ENCODE measurements at regions not wholly inside any gene's neighbourhood (a gene's known extent, or its start where the extent isn't known, plus 50 kb on each side); places are given as distances from the start of the nearest gene placed in this dataset.
A peak's percentile ranks its signal among the peaks of the same experiment; 100 is the strongest.

DNA sequence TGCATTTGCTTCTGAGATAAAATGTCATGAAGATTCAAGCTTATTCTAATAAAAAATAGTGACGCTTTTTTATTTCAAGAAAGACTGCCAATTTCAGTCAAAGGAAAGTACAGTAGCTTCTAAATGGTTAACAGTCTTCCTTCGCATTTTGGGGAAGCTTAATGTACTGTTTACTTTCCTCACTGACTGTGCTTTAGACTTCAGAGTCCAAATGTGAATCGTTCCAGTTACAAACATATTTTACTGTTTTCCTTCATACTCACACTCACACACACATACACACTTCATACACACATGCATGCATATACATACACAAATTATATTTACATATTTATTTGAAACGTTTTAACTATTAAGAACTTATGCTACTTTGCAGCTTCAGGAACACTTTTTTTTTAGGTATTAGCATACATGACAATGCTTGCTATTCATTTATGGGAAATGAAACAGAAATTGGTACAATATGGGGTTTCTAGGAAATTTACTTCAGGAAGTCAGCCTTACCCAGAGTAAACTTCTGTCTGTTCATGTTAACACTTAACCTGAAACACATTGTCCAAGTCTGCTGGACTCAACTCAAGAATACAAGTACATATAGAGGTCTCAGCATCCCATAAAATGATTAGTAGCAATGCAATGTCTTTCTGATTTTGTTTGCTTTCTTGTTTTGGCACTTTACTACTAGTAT is 145.4 kb downstream of the RPS12 start:
- Histone ChIP-seq H3K9me3 (replicated peaks; ENCODE audit: control insufficient read depth, low read depth, low read length) (no peaks in the 10 kb centered on the region), H3K27me3 (ENCODE audit: control insufficient read depth, insufficient read depth, low read length) (no peaks in the 10 kb centered on the region), H3K4me3 (ENCODE audit: low read length) (no peak overlapping the region), H3K27ac (ENCODE audit: low read length) (no peak overlapping the region), H3K36me3 (ENCODE audit: control insufficient read depth, insufficient read depth, low read length) (no peaks in the 10 kb centered on the region), H3K4me1 (ENCODE audit: control insufficient read depth, insufficient read depth, low read length) (peaks cover 12% of the 10 kb centered on the region)
- DNase-seq, result peak; percentile 49
- no CpG with 5 or more reads among the region's 4 CpGs for WGBS (ENCODE audit: insufficient coverage)

DNA sequence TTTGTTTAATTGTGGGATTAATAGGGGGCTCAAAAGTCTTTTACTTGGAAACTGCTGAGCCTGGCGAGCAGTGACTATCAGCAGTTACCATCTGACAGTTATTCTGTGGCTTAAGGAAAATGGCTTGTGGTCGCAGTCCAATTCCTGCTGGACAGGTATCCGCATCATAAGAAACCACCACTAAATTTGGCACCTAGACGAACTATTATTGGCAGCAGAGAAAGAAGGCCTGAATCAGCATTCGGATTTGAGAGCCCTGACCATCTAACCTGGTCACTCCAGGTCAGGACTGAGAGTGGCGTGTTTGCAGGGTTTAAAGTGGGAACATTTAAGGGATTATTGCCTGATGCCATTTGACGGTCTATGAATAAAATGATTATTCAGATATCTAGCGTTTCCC is 146.4 kb downstream of the RPS12 start:
- H3K9me3 ChIP-seq (replicated peaks; ENCODE audit: control insufficient read depth, low read depth, low read length), result no peaks in the 10 kb centered on the region
- H3K27ac ChIP-seq (ENCODE audit: low read length), result no peak overlapping the region
- WGBS (ENCODE audit: insufficient coverage), result 33% methylated on average over 2 of the region's 8 CpGs
- no peaks in the 10 kb centered on the region for H3K27me3 ChIP-seq (ENCODE audit: control insufficient read depth, insufficient read depth, low read length)
- no peak for DNase-seq
- H3K36me3 ChIP-seq (ENCODE audit: control insufficient read depth, insufficient read depth, low read length), result no peaks in the 10 kb centered on the region
- peaks cover 15% of the 10 kb centered on the region for H3K4me1 ChIP-seq (ENCODE audit: control insufficient read depth, insufficient read depth, low read length)
- H3K4me3 ChIP-seq (ENCODE audit: low read length), result no peak overlapping the region

DNA sequence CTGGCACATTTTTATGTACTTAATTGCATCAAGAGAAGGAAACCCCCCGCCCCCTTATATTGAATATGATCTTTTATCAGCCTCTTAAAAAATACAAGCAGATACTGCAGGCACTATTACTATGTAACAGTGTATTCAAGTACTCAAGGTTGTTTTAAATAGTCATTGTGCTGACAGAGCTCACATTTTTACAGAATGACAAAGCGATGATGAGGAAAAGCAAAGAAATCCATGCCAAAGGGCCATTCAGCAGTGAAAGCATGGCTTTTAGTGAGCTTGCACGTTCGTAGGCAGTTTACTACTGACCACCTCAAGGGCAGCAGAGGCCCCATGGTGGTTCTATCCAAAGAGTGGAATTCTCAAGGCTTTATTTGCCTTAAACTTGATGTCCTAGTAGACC is 146.8 kb downstream of the RPS12 start:
- Histone ChIP-seq H3K9me3 (replicated peaks; ENCODE audit: control insufficient read depth, low read depth, low read length) (no peaks in the 10 kb centered on the region), H3K4me3 (ENCODE audit: low read length) (no peak overlapping the region), H3K4me1 (ENCODE audit: control insufficient read depth, insufficient read depth, low read length) (peaks cover 15% of the 10 kb centered on the region), H3K27me3 (ENCODE audit: control insufficient read depth, insufficient read depth, low read length) (no peaks in the 10 kb centered on the region), H3K27ac (ENCODE audit: low read length) (no peak overlapping the region), H3K36me3 (ENCODE audit: control insufficient read depth, insufficient read depth, low read length) (no peaks in the 10 kb centered on the region)
- DNase-seq, result peak; percentile 55
- no CpG with 5 or more reads among the region's 4 CpGs for WGBS (ENCODE audit: insufficient coverage)

DNA sequence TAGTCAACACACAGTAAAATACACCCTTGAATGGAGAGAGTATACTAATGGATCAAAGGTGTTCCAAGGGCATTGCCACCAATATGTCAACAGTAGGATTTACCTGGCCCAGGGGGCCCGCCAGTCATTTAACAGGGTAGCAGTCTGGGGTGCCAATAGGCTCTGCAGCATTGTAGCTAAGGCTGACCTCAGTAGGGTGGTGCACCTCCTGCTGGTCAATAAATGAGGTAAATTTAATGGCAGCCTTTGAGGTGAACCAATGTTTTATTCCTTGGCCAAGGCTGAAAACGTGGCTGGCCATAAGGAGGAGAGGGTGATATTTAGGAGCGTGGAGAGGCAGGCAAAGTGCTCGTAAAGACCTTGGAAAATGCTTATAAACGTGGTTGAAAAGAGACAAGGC is 147.2 kb downstream of the RPS12 start:
- no peak for DNase-seq
- WGBS (ENCODE audit: insufficient coverage), result 70% methylated on average over 3 of the region's 5 CpGs
- Histone ChIP-seq H3K4me3 (ENCODE audit: low read length) (no peak overlapping the region), H3K27me3 (ENCODE audit: control insufficient read depth, insufficient read depth, low read length) (no peaks in the 10 kb centered on the region), H3K36me3 (ENCODE audit: control insufficient read depth, insufficient read depth, low read length) (no peaks in the 10 kb centered on the region), H3K9me3 (replicated peaks; ENCODE audit: control insufficient read depth, low read depth, low read length) (no peaks in the 10 kb centered on the region), H3K4me1 (ENCODE audit: control insufficient read depth, insufficient read depth, low read length) (peaks cover 15% of the 10 kb centered on the region), H3K27ac (ENCODE audit: low read length) (no peak overlapping the region)

DNA sequence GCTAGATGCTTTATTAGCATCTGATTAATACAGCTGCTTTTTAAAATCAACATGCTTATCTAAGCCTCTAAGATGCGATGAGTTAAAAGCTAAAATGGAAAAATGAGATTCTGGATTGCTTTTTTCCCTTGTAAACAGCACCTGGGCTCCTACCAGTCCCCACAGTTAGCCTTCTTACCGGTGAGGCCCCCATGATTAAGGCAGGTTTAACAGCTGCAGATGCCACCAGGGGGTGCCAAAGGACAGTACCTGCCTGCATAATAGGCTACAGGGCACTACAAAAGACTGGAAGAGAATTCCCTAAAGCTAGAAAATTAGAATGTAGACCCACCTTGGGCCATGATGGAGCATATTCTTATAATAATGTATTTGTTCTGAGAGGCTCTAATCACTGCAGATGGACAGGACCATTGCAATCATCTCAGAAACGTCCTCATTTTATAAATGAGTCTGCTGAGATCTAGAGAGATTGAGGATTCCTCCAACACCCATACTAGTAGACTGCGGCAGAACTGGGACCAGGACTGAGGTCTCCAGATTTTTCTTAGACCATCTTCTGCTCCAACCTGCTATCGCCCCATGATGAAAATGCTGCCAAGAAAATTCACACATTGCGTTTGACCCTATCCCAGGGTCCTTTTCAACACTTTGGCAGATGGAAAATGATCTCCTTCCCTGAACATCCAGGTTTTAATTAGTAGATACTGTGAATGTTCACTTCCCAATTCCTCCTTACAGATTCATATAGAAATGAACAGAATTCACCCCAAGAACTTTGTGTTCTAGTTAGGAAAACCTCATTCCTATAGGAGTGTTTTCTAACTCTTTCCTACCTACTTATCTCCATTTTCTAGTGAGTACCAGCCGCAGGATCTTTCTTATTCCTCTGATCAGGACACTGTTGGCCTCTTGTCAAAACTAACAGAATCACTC is 148.8 kb downstream of the RPS12 start:
- Histone ChIP-seq H3K4me1 (ENCODE audit: control insufficient read depth, insufficient read depth, low read length) (peaks cover 15% of the 10 kb centered on the region), H3K27ac (ENCODE audit: low read length) (peak overlapping the region; percentile 69), H3K4me3 (ENCODE audit: low read length) (no peak overlapping the region), H3K27me3 (ENCODE audit: control insufficient read depth, insufficient read depth, low read length) (no peaks in the 10 kb centered on the region), H3K36me3 (ENCODE audit: control insufficient read depth, insufficient read depth, low read length) (no peaks in the 10 kb centered on the region), H3K9me3 (replicated peaks; ENCODE audit: control insufficient read depth, low read depth, low read length) (no peaks in the 10 kb centered on the region)
- peak; percentile 66 for DNase-seq
- WGBS (ENCODE audit: insufficient coverage), result 71% methylated on average over 3 of the region's 7 CpGs

DNA sequence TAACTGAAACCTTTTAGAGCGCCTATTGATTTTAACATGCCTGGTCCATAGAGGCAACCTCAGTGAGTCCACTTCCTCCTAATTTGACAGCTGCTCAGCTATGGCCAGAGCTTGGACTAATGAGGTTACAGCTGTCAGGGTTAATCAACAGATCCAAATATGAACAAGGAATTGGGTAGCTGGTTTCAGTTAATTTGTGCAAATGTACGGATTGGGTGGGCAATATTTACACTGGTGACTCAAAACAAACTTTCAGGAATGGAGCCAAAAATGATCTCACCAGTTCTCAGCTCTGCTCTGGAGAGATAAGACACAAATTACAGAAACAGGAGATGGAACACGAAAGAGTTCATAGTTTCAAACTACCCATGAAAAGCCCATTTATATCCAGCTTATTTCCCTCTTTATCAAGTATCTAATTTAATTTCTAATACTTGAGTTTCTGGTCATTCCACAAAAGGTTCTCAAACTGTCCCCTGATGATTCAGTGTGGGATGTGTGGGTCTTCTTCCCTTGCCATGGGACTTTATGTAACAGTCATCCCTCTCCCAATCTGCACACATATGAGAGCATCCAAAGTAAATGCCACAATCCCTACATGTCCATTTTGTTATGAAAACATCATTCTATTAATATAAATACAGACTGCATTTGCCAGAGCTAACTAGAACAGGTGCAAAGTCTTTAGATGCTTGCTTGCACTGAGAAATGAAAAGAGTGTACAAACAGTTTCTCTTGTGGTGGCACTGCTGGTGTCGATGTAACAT is 149.9 kb downstream of the RPS12 start:
- Histone ChIP-seq H3K27me3 (ENCODE audit: control insufficient read depth, insufficient read depth, low read length) (no peaks in the 10 kb centered on the region), H3K36me3 (ENCODE audit: control insufficient read depth, insufficient read depth, low read length) (no peaks in the 10 kb centered on the region), H3K4me3 (ENCODE audit: low read length) (no peak overlapping the region), H3K4me1 (ENCODE audit: control insufficient read depth, insufficient read depth, low read length) (peaks cover 15% of the 10 kb centered on the region), H3K27ac (ENCODE audit: low read length) (peak overlapping the region; percentile 69), H3K9me3 (replicated peaks; ENCODE audit: control insufficient read depth, low read depth, low read length) (no peaks in the 10 kb centered on the region)
- DNase-seq, result peak; percentile 88
- 44% methylated on average over 2 of the region's 4 CpGs for WGBS (ENCODE audit: insufficient coverage)

DNA sequence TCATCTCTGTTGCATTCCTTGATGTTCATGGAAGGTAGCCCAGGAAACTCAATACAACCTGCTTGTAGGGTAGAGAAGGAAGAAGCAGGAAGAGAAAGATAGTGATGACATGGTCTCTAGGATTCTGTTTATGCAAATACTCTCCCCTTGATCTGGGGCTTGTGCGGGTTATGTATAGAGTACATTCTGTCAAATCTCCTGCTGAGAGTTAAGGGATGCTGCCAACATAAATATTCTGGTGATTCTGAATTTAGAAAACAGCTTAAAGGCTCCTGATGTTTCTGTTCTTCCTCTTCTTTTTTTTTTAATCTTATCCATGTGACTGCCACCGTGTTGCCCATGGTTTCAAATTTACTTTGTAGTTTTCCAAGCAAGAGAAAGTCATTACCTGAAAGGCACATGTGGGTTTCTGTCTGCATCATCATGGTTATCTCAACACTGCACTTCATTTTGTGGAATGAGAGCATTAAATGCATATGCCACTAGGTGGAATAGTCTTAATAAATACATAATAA is 150.6 kb downstream of the RPS12 start:
- Histone ChIP-seq H3K36me3 (ENCODE audit: control insufficient read depth, insufficient read depth, low read length) (no peaks in the 10 kb centered on the region), H3K9me3 (replicated peaks; ENCODE audit: control insufficient read depth, low read depth, low read length) (no peaks in the 10 kb centered on the region), H3K4me3 (ENCODE audit: low read length) (no peak overlapping the region), H3K4me1 (ENCODE audit: control insufficient read depth, insufficient read depth, low read length) (peaks cover 15% of the 10 kb centered on the region), H3K27ac (ENCODE audit: low read length) (peak overlapping the region; percentile 69), H3K27me3 (ENCODE audit: control insufficient read depth, insufficient read depth, low read length) (no peaks in the 10 kb centered on the region)
- 33% methylated on average over 1 of the region's 2 CpGs for WGBS (ENCODE audit: insufficient coverage)
- DNase-seq, result peak; percentile 61

DNA sequence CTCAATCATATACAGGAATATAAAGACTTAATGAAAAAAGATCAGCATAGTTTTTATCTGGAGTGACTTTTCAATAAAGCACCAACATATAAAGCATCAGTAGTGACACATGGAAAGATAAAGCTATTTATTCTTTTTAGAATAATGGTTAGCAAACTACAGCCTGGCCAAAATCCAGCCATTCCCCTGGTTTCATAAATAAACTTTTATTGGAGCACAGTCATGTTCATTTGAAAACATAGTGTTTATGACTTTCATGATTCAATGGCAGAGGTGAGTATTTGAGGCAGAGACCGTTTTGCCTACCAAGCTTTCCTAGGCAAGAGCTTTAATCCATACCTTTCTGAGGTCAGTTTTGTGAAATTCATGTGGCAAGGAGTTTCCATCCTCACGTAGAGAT is 153.5 kb downstream of the RPS12 start:
- H3K9me3 ChIP-seq (replicated peaks; ENCODE audit: control insufficient read depth, low read depth, low read length), result no peaks in the 10 kb centered on the region
- no peaks in the 10 kb centered on the region for H3K36me3 ChIP-seq (ENCODE audit: control insufficient read depth, insufficient read depth, low read length)
- no peak overlapping the region for H3K4me3 ChIP-seq (ENCODE audit: low read length)
- H3K4me1 ChIP-seq (ENCODE audit: control insufficient read depth, insufficient read depth, low read length), result peaks cover 13% of the 10 kb centered on the region
- WGBS (ENCODE audit: insufficient coverage), result 100% methylated on average over 1 of the region's 2 CpGs
- no peak for DNase-seq
- H3K27ac ChIP-seq (ENCODE audit: low read length), result no peak overlapping the region
- no peaks in the 10 kb centered on the region for H3K27me3 ChIP-seq (ENCODE audit: control insufficient read depth, insufficient read depth, low read length)

DNA sequence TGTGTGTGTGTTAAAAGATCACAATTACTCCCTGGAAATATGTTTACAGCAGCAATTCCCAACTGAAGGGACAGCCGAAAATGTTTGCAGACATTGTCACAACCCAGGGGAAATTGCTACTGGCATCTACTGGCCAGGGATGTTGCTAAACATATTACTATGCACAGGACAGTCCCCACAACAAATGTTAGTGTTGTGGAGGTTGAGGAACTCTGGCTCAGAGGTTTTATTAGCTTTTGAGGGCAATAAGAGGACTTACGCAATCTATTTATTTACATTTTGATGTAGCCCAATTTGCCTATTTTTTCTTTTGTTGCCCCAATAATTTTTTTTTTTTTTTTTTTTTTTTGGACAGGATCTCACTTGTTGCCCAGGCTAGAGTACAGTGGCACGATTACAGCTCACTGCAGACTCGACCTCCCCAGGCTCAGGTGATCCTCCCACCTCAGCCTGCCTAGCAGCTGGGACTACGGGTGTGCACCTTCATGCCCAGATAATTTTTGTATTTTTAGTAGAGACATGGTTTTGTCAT is 154.1 kb downstream of the RPS12 start:
- H3K4me1 ChIP-seq (ENCODE audit: control insufficient read depth, insufficient read depth, low read length), result peaks cover 14% of the 10 kb centered on the region
- no peak for DNase-seq
- no peaks in the 10 kb centered on the region for H3K27me3 ChIP-seq (ENCODE audit: control insufficient read depth, insufficient read depth, low read length)
- H3K4me3 ChIP-seq (ENCODE audit: low read length), result no peak overlapping the region
- H3K27ac ChIP-seq (ENCODE audit: low read length), result no peak overlapping the region
- no peaks in the 10 kb centered on the region for H3K9me3 ChIP-seq (replicated peaks; ENCODE audit: control insufficient read depth, low read depth, low read length)
- WGBS (ENCODE audit: insufficient coverage), result no CpG with 5 or more reads among the region's 5 CpGs
- no peaks in the 10 kb centered on the region for H3K36me3 ChIP-seq (ENCODE audit: control insufficient read depth, insufficient read depth, low read length)
